ENCODE measurements at regions not wholly inside any gene's neighbourhood (a gene's known extent, or its start where the extent isn't known, plus 50 kb on each side); places are given as distances from the start of the nearest gene placed in this dataset.

- dilution Hi-C loops (cut with HindIII; ENCODE audit: low sequenced_read_pairs, unreplicated experiment): no loop called here
- H3K4ac ChIP-seq (ENCODE audit: low read depth, low read length): no peak overlapping the region
- H3K56ac ChIP-seq (ENCODE audit: extremely low read depth, insufficient read depth, low read length): no peak overlapping the region
- no peak overlapping the region for H3K18ac ChIP-seq (ENCODE audit: low read depth, low read length)
- no peak overlapping the region for H2AFZ ChIP-seq (replicated peaks; ENCODE audit: low read length, poor library complexity)
- no peak overlapping the region for H3K27ac ChIP-seq (ENCODE audit: insufficient read depth, low read length)
- H3K9me3 ChIP-seq (ENCODE audit: control insufficient read depth, insufficient read depth, low read length): no peaks in the 10 kb centered on the region
- no peak for ATAC-seq (ENCODE audit: low read depth)
- H3K4me1 ChIP-seq (ENCODE audit: control insufficient read depth, insufficient read depth, low read length): peaks cover 2% of the 10 kb centered on the region; the same call in 1 of the 2 replicates
- H3K14ac ChIP-seq (replicated peaks; ENCODE audit: low read depth, low read length): no peak overlapping the region
- no peaks in the 10 kb centered on the region for H3K79me1 ChIP-seq (ENCODE audit: low read depth in 1 of 2, low read length in 2 of 2)
- H3K27me3 ChIP-seq (ENCODE audit: control insufficient read depth, insufficient read depth, low read length): no peaks in the 10 kb centered on the region; the same call in 1 of the 2 replicates
- POLR2A ChIA-PET (ENCODE audit: unreplicated experiment): no interaction called here
- no peaks in the 10 kb centered on the region for H4K20me1 ChIP-seq (ENCODE audit: insufficient read depth, low read length)
- no TSS peak for BruUV-seq (replicated peaks)
- H3K36me3 ChIP-seq (ENCODE audit: control insufficient read depth, insufficient read depth, low read length): no peaks in the 10 kb centered on the region
- no CpG with 5 or more reads among the region's 2 CpGs for WGBS, 2 experiments (ENCODE audit: extremely low coverage in 2 of 2, insufficient read length in 1 of 2)
- no peak overlapping the region for H2BK15ac ChIP-seq (ENCODE audit: low read depth, low read length)
- intact Hi-C loops (cut with micrococcal nuclease): no loop called here
- no peaks in the 10 kb centered on the region for H3K9me1 ChIP-seq (ENCODE audit: insufficient read depth, low read length)
- no peak overlapping the region for H3K23ac ChIP-seq (ENCODE audit: low read depth, low read length)
- no peak overlapping the region for H2AK9ac ChIP-seq (replicated peaks; ENCODE audit: low read depth, low read length, poor library complexity)
- in situ Hi-C loops (cut with MboI; ENCODE audit: low sequenced_read_pairs): no loop called here
- no peak overlapping the region for H2AK5ac ChIP-seq (ENCODE audit: low read depth, low read length)
- CTCF ChIA-PET: no interaction called here
- no peak overlapping the region for H2BK20ac ChIP-seq (ENCODE audit: low read depth, low read length)
- H3K4me2 ChIP-seq (ENCODE audit: low read depth, low read length): no peak overlapping the region
- no peak overlapping the region for H3K4me3 ChIP-seq (ENCODE audit: insufficient read depth, low read depth, low read length)
- H4K8ac ChIP-seq (ENCODE audit: low read depth in 2 of 2, low read length in 2 of 2): no peak overlapping the region
- no peak overlapping the region for H4K5ac ChIP-seq (ENCODE audit: low read depth, low read length)
- H4K91ac ChIP-seq (ENCODE audit: insufficient read depth, low read depth, low read length): no peak overlapping the region
- TF ChIP-seq CTCF (conservative IDR thresholded peaks at IDR 0.05; ENCODE audit: low read depth, low read length): no peak
- no peak for TF ChIP-seq FOS (IDR thresholded peaks at IDR 0.05; ENCODE audit: low read depth, low read length)
- TF ChIP-seq ELK1 (IDR thresholded peaks at IDR 0.05; ENCODE audit: borderline replicate concordance, low read depth, low read length): no peak
- no peak for TF ChIP-seq POLR2A (IDR thresholded peaks at IDR 0.05; ENCODE audit: low read depth, low read length)
- no peak for TF ChIP-seq RFX5 (IDR thresholded peaks at IDR 0.05; ENCODE audit: low read depth, low read length)
- TF ChIP-seq USF2 (IDR thresholded peaks at IDR 0.05; ENCODE audit: low read depth, low read length): no peak
- TF ChIP-seq CEBPB (IDR thresholded peaks at IDR 0.05; ENCODE audit: low read depth, low read length): no peak
- TF ChIP-seq BHLHE40 (IDR thresholded peaks at IDR 0.05; ENCODE audit: low read depth, low read length): no peak
- no peak for TF ChIP-seq CHD1 (IDR thresholded peaks at IDR 0.05; ENCODE audit: low read depth, low read length)
- TF ChIP-seq SMC3 (IDR thresholded peaks at IDR 0.05; ENCODE audit: low read depth, low read length): no peak
- no peak for TF ChIP-seq MAFK (IDR thresholded peaks at IDR 0.05; ENCODE audit: low read depth, low read length)
- no peak for TF ChIP-seq MXI1 (IDR thresholded peaks at IDR 0.05; ENCODE audit: borderline replicate concordance, low read depth, low read length)
- TF ChIP-seq RCOR1 (IDR thresholded peaks at IDR 0.05; ENCODE audit: insufficient replicate concordance, low read length): no peak
- TF ChIP-seq RAD21 (IDR thresholded peaks at IDR 0.05; ENCODE audit: low read length): no peak
- TF ChIP-seq NFE2L2 (IDR thresholded peaks at IDR 0.05; ENCODE audit: low read depth, low read length): no peak
- TF ChIP-seq MAZ (IDR thresholded peaks at IDR 0.05; ENCODE audit: borderline replicate concordance, low read depth, low read length): no peak
- H2BK120ac ChIP-seq (ENCODE audit: low read depth, low read length): no peak overlapping the region
- DNase-seq: no peak
- no peak overlapping the region for H3K9ac ChIP-seq (ENCODE audit: low read depth, low read length)
- H2BK5ac ChIP-seq (ENCODE audit: low read depth, low read length, poor library complexity, severe bottlenecking): no peak overlapping the region
Measured at GRCh38 chr1:232292239-232292638, 337.7 kb downstream of the SIPA1L2 start.

All from IMR-90 (cell line).